WTC11 (cell line): ENCODE measurements at regions not wholly inside any gene's neighbourhood (a gene's known extent, or its start where the extent isn't known, plus 50 kb on each side); places are given as distances from the start of the nearest gene placed in this dataset.

Experiments
- CREB1 ChIP-seq: sonication (generic); formaldehyde crosslinking; IDR thresholded peaks from 2 replicates; pipeline ENCODE4 v1.8.0; 2023; ENCODE audit warnings: mild to moderate bottlenecking, missing genetic modification reagents
- CTCF ChIP-seq: fragments of 200-600 bp; IDR thresholded peaks from 2 replicates; pipeline ENCODE4 v1.8.0; 2022; ENCODE audit warnings: antibody characterized with exemption
- FOXP1 ChIP-seq: sonication (generic); formaldehyde crosslinking; IDR thresholded peaks from 2 replicates; pipeline ENCODE4 v1.8.0; 2022; ENCODE audit warnings: missing genetic modification reagents, mild to moderate bottlenecking, moderate library complexity, borderline replicate concordance
- NR3C1 ChIP-seq: sonication (generic); formaldehyde crosslinking; conservative IDR thresholded peaks from 2 replicates; pipeline ENCODE4 v1.8.1; 2023; ENCODE audit warnings: low read depth, mild to moderate bottlenecking, missing genetic modification reagents
- SMAD3 ChIP-seq: sonication (generic); formaldehyde crosslinking; IDR thresholded peaks from 2 replicates; pipeline ENCODE4 v1.8.0; 2022; ENCODE audit warnings: missing genetic modification reagents, mild to moderate bottlenecking, borderline replicate concordance

GRCh38 chr10:44167752-44168151 lies 217.1 kb downstream of the CXCL12 start:
- TF ChIP-seq CTCF (no peak), CREB1 (CRISPR knock-in tag) (no peak), NR3C1 (no peak), FOXP1 (CRISPR knock-in tag) (no peak), SMAD3 (CRISPR knock-in tag) (no peak)
